ENCODE measurements at regions not wholly inside any gene's neighbourhood (a gene's known extent, or its start where the extent isn't known, plus 50 kb on each side); places are given as distances from the start of the nearest gene placed in this dataset.

DNA sequence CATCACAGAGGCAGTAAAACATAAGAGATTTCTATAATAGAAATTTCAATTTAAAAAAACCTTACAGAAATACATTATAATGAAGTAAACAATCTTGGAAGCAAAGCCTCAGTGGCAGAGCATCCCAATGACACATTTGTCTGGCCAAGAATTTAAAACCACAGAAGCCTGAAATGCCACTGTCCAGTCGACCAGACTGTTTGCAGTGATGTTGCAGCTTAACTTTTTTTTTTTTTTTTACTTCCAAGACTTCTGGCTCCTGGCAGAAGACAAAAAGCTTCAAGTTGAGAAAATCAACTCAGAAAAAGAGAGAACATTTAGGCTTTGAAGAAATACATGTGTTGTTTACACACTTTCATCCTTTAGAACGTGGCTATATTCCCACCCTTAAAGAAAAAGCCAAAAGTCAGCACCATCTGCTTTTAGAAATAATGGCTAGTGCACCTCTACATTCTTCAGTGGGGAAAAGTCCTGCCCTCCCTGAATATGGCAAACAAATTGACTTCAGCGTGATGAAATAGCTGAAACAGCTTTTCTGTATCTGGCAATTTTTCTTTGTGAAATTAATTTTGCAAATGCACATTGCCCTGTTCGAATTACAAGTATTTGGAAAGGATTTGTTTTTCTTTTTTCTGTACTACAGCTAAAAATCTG is 205.5 kb upstream of the MON1B start:
- H3K4me1 Mint-ChIP-seq, result no peaks in the 10 kb centered on the region
- no peak overlapping the region for H3K4me3 Mint-ChIP-seq
- no peak for DNase-seq
- no peaks in the 10 kb centered on the region for H3K9me3 Mint-ChIP-seq
- H3K27ac Mint-ChIP-seq, result no peak overlapping the region
- TF ChIP-seq, protein P1, sequence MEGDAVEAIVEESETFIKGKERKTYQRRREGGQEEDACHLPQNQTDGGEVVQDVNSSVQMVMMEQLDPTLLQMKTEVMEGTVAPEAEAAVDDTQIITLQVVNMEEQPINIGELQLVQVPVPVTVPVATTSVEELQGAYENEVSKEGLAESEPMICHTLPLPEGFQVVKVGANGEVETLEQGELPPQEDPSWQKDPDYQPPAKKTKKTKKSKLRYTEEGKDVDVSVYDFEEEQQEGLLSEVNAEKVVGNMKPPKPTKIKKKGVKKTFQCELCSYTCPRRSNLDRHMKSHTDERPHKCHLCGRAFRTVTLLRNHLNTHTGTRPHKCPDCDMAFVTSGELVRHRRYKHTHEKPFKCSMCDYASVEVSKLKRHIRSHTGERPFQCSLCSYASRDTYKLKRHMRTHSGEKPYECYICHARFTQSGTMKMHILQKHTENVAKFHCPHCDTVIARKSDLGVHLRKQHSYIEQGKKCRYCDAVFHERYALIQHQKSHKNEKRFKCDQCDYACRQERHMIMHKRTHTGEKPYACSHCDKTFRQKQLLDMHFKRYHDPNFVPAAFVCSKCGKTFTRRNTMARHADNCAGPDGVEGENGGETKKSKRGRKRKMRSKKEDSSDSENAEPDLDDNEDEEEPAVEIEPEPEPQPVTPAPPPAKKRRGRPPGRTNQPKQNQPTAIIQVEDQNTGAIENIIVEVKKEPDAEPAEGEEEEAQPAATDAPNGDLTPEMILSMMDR (IDR thresholded peaks at IDR 0.05), result no peak
- H3K36me3 Mint-ChIP-seq (ENCODE audit: low read depth), result no peaks in the 10 kb centered on the region
- no peaks in the 10 kb centered on the region for H3K27me3 Mint-ChIP-seq (ENCODE audit: low read depth, poor library complexity)

DNA sequence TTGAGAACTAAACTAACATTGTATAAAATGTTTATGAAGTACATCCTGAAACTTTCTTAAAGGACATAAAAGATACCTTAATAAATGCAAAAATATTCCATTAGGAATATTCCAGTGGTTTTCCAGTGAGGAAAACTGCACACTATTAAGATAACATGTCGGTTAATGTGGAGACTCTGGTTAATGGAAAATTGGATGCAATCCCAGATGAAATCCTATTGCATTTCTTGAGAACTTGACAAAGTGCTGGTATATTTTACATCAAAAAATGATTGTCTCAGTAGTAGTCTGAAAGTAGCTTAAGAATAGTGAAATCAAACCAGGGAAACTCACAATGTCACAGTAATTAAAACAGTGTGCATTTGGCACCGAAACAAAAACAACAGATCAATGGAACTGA is 202.5 kb upstream of the MON1B start:
- no peaks in the 10 kb centered on the region for H3K27me3 Mint-ChIP-seq (ENCODE audit: low read depth, poor library complexity)
- H3K4me3 Mint-ChIP-seq, result no peak overlapping the region
- no peak overlapping the region for H3K27ac Mint-ChIP-seq
- H3K36me3 Mint-ChIP-seq (ENCODE audit: low read depth), result no peaks in the 10 kb centered on the region
- TF ChIP-seq, protein P1 (IDR thresholded peaks at IDR 0.05), result no peak
- DNase-seq, result no peak
- no peaks in the 10 kb centered on the region for H3K9me3 Mint-ChIP-seq
- H3K4me1 Mint-ChIP-seq, result no peaks in the 10 kb centered on the region

DNA sequence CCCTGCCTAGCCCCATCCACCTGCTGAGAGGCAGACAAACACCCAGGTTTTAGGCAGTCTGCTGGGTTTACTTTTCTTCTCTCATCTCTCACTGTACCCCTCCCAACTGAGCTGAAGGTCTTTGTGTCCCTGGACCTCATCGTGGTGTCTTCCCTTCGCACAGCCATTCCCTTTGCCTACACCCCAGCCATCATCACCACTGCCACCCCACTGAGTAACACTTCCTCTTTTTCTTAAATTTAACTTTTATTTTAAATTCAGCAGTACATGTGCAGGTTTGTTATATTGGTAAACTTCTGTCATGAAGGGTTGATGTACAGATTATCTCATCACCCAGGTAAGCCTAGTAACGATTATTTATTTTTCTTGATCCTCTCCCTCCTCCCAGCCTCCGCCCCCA is 188.3 kb upstream of the MON1B start:
- H3K36me3 Mint-ChIP-seq (ENCODE audit: low read depth), result no peaks in the 10 kb centered on the region
- H3K4me1 Mint-ChIP-seq, result no peaks in the 10 kb centered on the region
- H3K27ac Mint-ChIP-seq, result no peak overlapping the region
- H3K9me3 Mint-ChIP-seq, result no peaks in the 10 kb centered on the region
- no peak for DNase-seq
- peaks cover 8% of the 10 kb centered on the region for H3K27me3 Mint-ChIP-seq (ENCODE audit: low read depth, poor library complexity)
- TF ChIP-seq, protein P1 (IDR thresholded peaks at IDR 0.05), result no peak
- no peak overlapping the region for H3K4me3 Mint-ChIP-seq

DNA sequence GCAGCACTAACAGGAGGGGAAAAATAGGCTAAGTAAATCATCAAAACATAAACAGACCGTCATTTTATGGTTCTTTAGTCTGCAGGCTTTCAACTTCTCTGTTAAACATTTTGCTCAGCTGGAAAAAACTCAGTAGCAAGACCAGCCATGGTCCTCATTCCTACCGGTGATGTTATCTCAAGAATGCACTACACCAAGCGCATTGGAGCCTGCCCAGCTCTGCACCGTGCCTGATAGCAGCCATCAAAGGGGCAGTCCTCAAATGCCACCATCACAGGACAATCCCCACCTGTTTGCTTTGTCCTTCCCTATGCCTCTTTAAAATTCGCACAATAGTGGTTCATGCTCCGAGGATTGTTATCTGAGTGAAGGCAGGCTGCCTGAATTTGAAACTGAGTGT is 181.5 kb upstream of the MON1B start:
- Mint-ChIP-seq H3K36me3 (ENCODE audit: low read depth) (no peaks in the 10 kb centered on the region), H3K4me1 (peaks cover 4% of the 10 kb centered on the region), H3K9me3 (peaks cover 15% of the 10 kb centered on the region), H3K27ac (no peak overlapping the region), H3K4me3 (no peak overlapping the region), H3K27me3 (ENCODE audit: low read depth, poor library complexity) (no peaks in the 10 kb centered on the region)
- no peak for DNase-seq
- TF ChIP-seq, protein P1 (IDR thresholded peaks at IDR 0.05), result no peak

DNA sequence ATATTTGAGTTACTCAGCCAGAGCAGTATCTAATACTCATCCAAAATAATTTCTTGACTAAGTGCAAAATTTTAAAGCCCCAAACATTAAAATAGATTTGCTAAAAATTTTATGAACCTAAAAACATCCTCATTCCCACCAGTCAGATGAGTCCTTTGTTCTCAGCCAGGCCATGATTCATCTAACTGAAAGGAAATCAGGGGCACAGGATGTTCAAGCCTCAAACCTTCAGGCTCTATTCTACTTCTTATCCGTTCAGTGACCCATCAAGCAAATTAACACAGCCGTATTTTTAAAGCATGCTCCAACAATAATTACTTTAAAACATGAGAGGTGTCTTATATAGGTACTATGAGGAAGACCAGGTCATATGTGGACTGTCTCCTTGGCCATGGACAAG is 176.5 kb upstream of the MON1B start:
- Mint-ChIP-seq H3K9me3 (peaks cover 15% of the 10 kb centered on the region), H3K27me3 (ENCODE audit: low read depth, poor library complexity) (peaks cover 8% of the 10 kb centered on the region), H3K27ac (no peak overlapping the region), H3K36me3 (ENCODE audit: low read depth) (no peaks in the 10 kb centered on the region), H3K4me1 (peaks cover 4% of the 10 kb centered on the region), H3K4me3 (no peak overlapping the region)
- TF ChIP-seq, protein P1 (IDR thresholded peaks at IDR 0.05), result no peak
- DNase-seq, result no peak

DNA sequence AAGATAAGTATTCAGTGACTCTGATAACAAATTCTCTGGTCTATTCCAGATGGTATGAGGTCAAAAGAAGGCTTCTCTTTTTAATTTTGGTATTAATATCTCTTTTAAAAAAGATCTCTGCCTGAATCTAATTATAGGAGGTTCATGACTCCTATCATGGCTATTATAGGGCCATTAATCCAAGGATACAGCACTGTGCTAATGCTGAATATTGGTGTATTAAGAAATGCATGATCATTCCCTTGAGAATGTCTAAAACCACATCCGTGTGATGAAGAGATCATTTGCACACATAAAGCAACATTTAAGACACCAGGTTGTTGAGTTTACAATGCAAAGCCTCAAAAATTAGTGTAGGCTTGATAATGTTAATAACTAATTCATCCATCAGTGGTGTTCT is 160.4 kb upstream of the MON1B start:
- Mint-ChIP-seq H3K27me3 (ENCODE audit: low read depth, poor library complexity) (no peaks in the 10 kb centered on the region), H3K36me3 (ENCODE audit: low read depth) (no peaks in the 10 kb centered on the region), H3K4me1 (no peaks in the 10 kb centered on the region), H3K4me3 (no peak overlapping the region), H3K9me3 (no peaks in the 10 kb centered on the region), H3K27ac (no peak overlapping the region)
- TF ChIP-seq, protein P1 (IDR thresholded peaks at IDR 0.05), result no peak
- no peak for DNase-seq
